ENCODE measurements at regions not wholly inside any gene's neighbourhood (a gene's known extent, or its start where the extent isn't known, plus 50 kb on each side); places are given as distances from the start of the nearest gene placed in this dataset.

- Histone ChIP-seq H3K9ac (ENCODE audit: low read length) (no peak overlapping the region), H3K9me3 (ENCODE audit: control insufficient read depth in 1 of 2, insufficient read depth in 1 of 2, low read depth in 1 of 2, low read length in 2 of 2) (no peaks in the 10 kb centered on the region), H3K27me3 (ENCODE audit: insufficient read depth, low read length) (0 out of 2 replicates have a peak, but pooled peaks cover 3% of the 10 kb centered on the region), H3K27ac (ENCODE audit: low read depth, low read length) (no peak overlapping the region), H3K4me3 (replicated peaks in 1 of 2; ENCODE audit: low read depth in 1 of 2, low read length in 2 of 2) (no peak overlapping the region), H3K9me2 (ENCODE audit: insufficient read depth) (no peaks in the 10 kb centered on the region), H3K79me2 (ENCODE audit: insufficient read depth, low read length) (no peaks in the 10 kb centered on the region), H3K36me3 (ENCODE audit: control insufficient read depth in 1 of 2, insufficient read depth in 2 of 2, low read length in 2 of 2) (no peaks in the 10 kb centered on the region), H3K4me1 (ENCODE audit: control insufficient read depth in 1 of 2, insufficient read depth in 2 of 2, low read length in 2 of 2) (no peaks in the 10 kb centered on the region), H4K20me1 (ENCODE audit: insufficient read depth) (no peaks in the 10 kb centered on the region), H3K4me2 (ENCODE audit: low read length) (no peak overlapping the region), H2AFZ (ENCODE audit: low read depth, low read length, poor library complexity, severe bottlenecking) (no peak overlapping the region)
- POLR2A ChIA-PET: no interaction called here
- DNase-seq (ENCODE audit: low read depth, low spot score) (no peak), ATAC-seq (no peak)
- intact Hi-C loops (cut with micrococcal nuclease): loop anchor here (10.0 kb wide), 1 partner anchor 565 kb away; no protein-coding TSS in a partner anchor
- RAD21 ChIA-PET (ENCODE audit: low non-redundant PET in 1 of 2, low total read pairs in 2 of 2, uncharacterized antibody in 2 of 2, unreplicated experiment in 2 of 2): no interaction called here
- TF ChIP-seq ATF3 (IDR thresholded peaks at IDR 0.05) (no peak), CEBPB (IDR thresholded peaks at IDR 0.05; ENCODE audit: low read depth) (no peak)
- CTCF ChIA-PET: no interaction called here
- BruUV-seq (replicated peaks): no TSS peak
Measured at GRCh38 chr7:33750177-33750576, 155.2 kb upstream of the BMPER start.

GRCh38 chr7:33751443-33751842, 153.9 kb upstream of the BMPER start:
- DNase-seq (ENCODE audit: low read depth, low spot score): no peak
- intact Hi-C loops (cut with micrococcal nuclease): loop anchor here (10.0 kb wide), 1 partner anchor 567 kb away; no protein-coding TSS in a partner anchor
- Histone ChIP-seq H3K4me2 (ENCODE audit: low read length) (no peak overlapping the region), H3K9ac (ENCODE audit: low read length) (no peak overlapping the region), H3K4me1 (ENCODE audit: control insufficient read depth in 1 of 2, insufficient read depth in 2 of 2, low read length in 2 of 2) (no peaks in the 10 kb centered on the region), H3K9me3 (ENCODE audit: control insufficient read depth in 1 of 2, insufficient read depth in 1 of 2, low read depth in 1 of 2, low read length in 2 of 2) (no peaks in the 10 kb centered on the region), H3K9me2 (ENCODE audit: insufficient read depth) (no peaks in the 10 kb centered on the region), H4K20me1 (ENCODE audit: insufficient read depth) (no peaks in the 10 kb centered on the region), H3K27me3 (ENCODE audit: insufficient read depth, low read length) (0 out of 2 replicates have a peak, but pooled peaks cover 3% of the 10 kb centered on the region), H3K4me3 (replicated peaks in 1 of 2; ENCODE audit: low read depth in 1 of 2, low read length in 2 of 2) (no peak overlapping the region), H3K36me3 (ENCODE audit: control insufficient read depth in 1 of 2, insufficient read depth in 2 of 2, low read length in 2 of 2) (no peaks in the 10 kb centered on the region), H3K79me2 (ENCODE audit: insufficient read depth, low read length) (no peaks in the 10 kb centered on the region), H3K27ac (ENCODE audit: low read depth, low read length) (no peak overlapping the region), H2AFZ (ENCODE audit: low read depth, low read length, poor library complexity, severe bottlenecking) (no peak overlapping the region)
- ChIA-PET RAD21 (ENCODE audit: low non-redundant PET in 1 of 2, low total read pairs in 2 of 2, uncharacterized antibody in 2 of 2, unreplicated experiment in 2 of 2) (no interaction called here), POLR2A (no interaction called here), CTCF (no interaction called here)
- no TSS peak for BruUV-seq (replicated peaks)
- ATAC-seq: no peak
- TF ChIP-seq SIN3A (IDR thresholded peaks at IDR 0.05; ENCODE audit: low read depth) (no peak), JUND (IDR thresholded peaks at IDR 0.05) (no peak), ELF1 (IDR thresholded peaks at IDR 0.05; ENCODE audit: borderline replicate concordance, low read depth) (no peak), POLR2A (IDR thresholded peaks at IDR 0.05; ENCODE audit: borderline replicate concordance, extremely low read depth, insufficient read depth, insufficient read length) (no peak), ZFX (IDR thresholded peaks at IDR 0.05) (no peak), YY1 (IDR thresholded peaks at IDR 0.05; ENCODE audit: extremely low read depth, insufficient replicate concordance, low read depth, low read length) (no peak), CEBPB (IDR thresholded peaks at IDR 0.05; ENCODE audit: low read depth) (no peak), SRF (IDR thresholded peaks at IDR 0.05; ENCODE audit: low read depth) (no peak), FOSL1 (IDR thresholded peaks at IDR 0.05; ENCODE audit: low read depth) (no peak), CTCF (IDR thresholded peaks at IDR 0.05 in 2 of 3, conservative IDR thresholded peaks at IDR 0.05 in 1 of 3; ENCODE audit: borderline replicate concordance in 1 of 3, insufficient read depth in 1 of 3, low read depth in 2 of 3, low read length in 2 of 3) (no peak), EZH2phosphoT487 (IDR thresholded peaks at IDR 0.05; ENCODE audit: borderline replicate concordance) (no peak), RAD21 (IDR thresholded peaks at IDR 0.05; ENCODE audit: low read depth) (no peak), POLR2AphosphoS5 (IDR thresholded peaks at IDR 0.05; ENCODE audit: low read depth, low read length) (no peak), EGR1 (IDR thresholded peaks at IDR 0.05; ENCODE audit: low read depth) (no peak), ATF3 (IDR thresholded peaks at IDR 0.05) (no peak), EZH2 (IDR thresholded peaks at IDR 0.05) (no peak)

Data from HCT116 (cell line).